Right lung (tissue), 2 donors: ENCODE measurements at regions not wholly inside any gene's neighbourhood (a gene's known extent, or its start where the extent isn't known, plus 50 kb on each side); places are given as distances from the start of the nearest gene placed in this dataset.
A peak's percentile ranks its signal among the peaks of the same experiment; 100 is the strongest.
"Not testable (repeated sequence)": the region's sequence is repeated elsewhere in the genome, so short reads cannot be mapped to it uniquely, and the experiment has no call there.

Experiments used
- DNase-seq, 2 donors: peaks; one replicate each; pipeline ENCODE4 v3.0.0-alpha.2; 2013

DNA sequence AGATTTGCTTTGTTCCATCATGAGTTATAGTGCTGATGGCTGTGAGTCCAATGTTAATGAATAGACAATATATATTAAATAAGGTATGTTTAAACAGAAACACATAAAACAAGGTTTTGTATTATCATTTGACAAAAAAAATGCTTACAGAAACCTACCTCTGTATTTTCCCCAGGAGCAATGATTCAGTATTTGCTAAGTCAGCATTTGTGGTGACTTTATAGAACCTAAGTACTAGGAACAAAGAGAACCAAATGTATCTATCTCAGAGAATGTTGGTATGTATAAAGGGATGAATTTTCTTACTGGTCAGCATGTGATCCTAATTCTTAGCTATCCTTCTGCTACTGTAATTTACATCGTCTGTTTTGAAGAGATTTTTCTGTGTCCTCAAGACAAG is 421.5 kb upstream of the SEL1L start:
- DNase-seq: no peak

- no peak for DNase-seq
Observed at GRCh38 chr14:81960781-81961180, 427.1 kb upstream of the SEL1L start.

DNA sequence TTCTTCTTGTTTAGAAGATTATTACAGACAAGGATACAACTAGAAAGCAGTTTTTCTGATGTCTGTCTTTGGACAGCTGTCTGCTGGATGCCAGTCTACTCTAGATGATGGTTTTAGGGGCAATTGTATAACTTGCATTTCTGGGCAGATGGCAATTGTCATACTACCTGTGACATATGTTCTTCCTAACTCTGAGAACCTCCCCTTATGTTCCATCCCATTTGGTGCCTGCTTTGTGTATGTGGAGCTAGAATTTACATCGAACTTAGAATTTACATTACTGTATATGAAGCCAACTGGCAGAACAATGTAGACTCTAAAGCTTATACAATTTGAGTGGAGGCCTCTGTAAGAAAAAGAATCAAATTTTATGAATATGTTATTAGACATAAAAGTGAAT is 430.2 kb upstream of the SEL1L start:
- no peak for DNase-seq

- no peak for DNase-seq
Observed at GRCh38 chr14:81970307-81970706, 436.7 kb upstream of the SEL1L start.

- DNase-seq: no peak
Observed at GRCh38 chr14:81971911-81972310, 438.3 kb upstream of the SEL1L start.

DNA sequence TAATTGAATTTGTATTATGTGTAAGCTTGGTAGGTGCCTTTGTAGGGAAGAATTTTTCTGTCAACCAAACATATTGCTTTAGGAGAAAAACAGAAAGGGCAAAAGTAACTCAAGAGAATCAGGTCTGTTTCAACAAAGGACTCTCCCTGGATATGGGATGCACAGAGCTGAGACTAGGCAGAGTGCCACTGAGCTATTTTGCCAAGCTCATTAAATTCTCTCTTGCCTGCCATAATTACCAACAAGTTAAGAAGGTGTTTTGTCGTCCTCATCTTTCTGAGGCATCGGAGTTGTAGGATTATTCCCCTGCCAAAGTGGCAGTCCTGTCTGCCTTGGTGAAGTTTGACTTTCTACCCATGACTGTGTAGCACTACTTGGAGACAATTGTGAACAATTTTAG is 438.9 kb upstream of the SEL1L start:
- DNase-seq: no peak

DNA sequence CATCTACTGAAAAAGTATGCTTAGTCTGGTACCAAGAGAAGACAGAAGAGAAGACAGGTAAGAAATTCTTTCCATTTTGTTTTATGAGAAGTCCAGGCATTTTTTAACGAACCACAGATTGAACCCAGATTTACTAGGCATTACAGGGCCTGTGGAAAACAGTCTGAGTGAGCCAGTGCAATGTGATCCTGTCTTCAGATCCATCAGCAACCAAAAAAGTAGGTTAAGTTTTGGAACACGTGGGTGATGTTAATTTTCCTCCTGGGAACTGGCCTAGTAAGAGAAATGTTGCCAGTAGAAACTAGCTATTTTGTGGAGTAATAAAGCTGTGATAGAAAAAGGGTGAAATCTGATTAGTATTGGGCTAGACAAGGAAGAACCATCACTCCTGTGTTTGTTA is 440.9 kb upstream of the SEL1L start:
- no peak for DNase-seq

- DNase-seq: no peak
Observed at GRCh38 chr14:81980601-81981306, 447.1 kb upstream of the SEL1L start.

DNA sequence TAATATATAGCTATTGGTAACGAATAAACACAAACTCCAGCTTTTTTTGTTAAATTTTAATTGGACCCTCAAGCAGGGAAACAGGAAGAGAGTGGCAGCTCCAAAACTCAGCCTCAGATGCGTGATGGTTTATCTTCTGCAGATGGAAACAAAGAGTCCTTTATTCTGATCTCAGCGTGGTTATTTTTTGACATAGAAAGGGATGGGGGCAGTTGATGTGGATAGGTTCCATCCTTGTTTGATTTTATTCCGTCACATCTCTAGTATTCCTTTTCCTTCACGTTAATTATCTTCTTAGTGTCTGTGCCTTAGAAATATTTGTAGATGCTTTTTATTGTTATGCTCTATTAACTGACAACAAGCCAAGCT is 447.6 kb upstream of the SEL1L start:
- DNase-seq: no peak

- no peak for DNase-seq
Observed at GRCh38 chr14:81982046-81982445, 448.4 kb upstream of the SEL1L start.

GRCh38 chr14:81986005-81986404 is 452.4 kb upstream of the SEL1L start:
- no peak for DNase-seq

GRCh38 chr14:81989211-81989610 is 455.6 kb upstream of the SEL1L start:
- no peak for DNase-seq

GRCh38 chr14:81990312-81990761 is 456.7 kb upstream of the SEL1L start:
- DNase-seq: peak; percentile 43 to 68

- DNase-seq: no peak
Observed at GRCh38 chr14:81991998-81992397, 458.3 kb upstream of the SEL1L start.

DNA sequence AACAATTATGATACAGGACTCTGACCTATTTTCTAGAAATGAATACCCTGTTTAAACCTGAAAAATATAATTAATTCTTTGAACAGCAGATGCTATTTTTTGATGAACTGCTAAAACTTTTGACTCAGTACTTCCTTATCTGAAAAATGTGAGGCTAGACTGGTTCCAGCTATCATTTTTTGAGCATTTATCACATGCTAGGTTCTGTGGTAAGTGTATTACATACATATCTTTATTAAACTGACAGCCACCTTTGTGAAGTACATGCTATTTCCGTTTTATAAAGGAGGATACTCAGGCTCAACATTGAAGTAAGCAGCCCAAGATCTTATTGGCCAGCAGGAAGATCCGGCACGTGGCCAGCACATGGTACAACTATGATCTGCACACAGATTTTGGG is 459.8 kb upstream of the SEL1L start:
- DNase-seq: no peak

- DNase-seq: no peak
Observed at GRCh38 chr14:82003426-82003825, 469.8 kb upstream of the SEL1L start.

DNA sequence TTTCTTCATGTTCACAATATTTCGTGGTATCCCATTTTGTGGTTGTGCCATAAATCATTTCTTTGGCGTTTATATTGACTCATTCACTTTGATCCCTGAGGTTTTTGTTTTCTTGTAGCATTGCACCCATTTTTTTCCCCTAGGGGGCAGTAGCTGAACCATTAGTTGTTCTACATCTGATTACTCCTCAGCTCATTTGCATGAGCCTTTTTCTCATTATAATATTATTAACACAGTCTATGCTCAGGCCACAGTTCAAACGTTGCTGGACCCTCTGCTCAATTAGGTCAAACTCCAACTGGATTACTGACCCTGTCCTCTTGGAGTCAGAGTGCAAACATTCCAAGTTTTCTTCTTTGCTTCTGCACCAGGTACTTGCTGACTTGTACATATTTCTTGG is 475.4 kb upstream of the SEL1L start:
- no peak for DNase-seq

GRCh38 chr14:82009993-82010392 is 476.3 kb upstream of the SEL1L start:
- DNase-seq: no peak

- no peak for DNase-seq
Observed at GRCh38 chr14:82011460-82011859, 477.8 kb upstream of the SEL1L start.

GRCh38 chr14:82029038-82029437 is 495.4 kb upstream of the SEL1L start:
- no peak for DNase-seq

DNA sequence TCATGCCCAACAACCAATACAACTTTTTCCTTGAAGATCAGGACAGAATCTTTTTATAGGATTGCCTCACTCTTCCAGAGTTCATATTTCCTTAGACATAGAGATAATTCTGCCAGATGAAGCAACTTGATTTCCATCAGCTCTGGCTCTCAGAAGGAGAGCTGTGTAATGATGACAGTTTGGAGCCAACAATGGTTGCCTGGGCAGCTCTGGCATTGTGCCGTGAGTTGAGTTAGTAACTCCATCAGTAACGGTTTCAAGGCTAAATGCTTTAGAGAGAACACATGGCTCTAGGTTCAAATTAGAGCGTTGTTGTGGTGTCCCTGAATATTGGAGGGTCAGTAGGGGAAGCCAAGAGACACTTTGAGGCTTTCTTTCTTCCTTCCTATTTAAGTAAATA is 501.7 kb upstream of the SEL1L start:
- no peak for DNase-seq

DNA sequence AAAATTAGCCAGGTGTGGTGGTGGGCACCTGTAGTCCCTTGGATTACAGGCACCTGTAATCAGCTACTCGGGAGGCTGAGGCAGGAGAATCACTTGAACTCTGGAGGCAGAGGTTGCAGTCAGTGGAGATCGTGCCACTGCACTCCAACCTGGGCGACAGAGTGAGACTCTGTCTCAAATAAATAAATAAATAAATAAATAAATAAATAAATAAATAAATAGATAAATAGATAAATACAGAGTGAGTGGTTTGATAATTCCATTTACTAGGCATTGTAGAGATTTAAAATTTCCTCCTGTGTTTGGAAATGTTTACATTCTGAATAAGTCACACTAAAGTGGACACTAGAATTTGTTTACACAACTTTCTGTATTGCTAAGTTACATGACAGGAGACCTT is 504.4 kb upstream of the SEL1L start:
- DNase-seq: not testable (repeated sequence)

DNA sequence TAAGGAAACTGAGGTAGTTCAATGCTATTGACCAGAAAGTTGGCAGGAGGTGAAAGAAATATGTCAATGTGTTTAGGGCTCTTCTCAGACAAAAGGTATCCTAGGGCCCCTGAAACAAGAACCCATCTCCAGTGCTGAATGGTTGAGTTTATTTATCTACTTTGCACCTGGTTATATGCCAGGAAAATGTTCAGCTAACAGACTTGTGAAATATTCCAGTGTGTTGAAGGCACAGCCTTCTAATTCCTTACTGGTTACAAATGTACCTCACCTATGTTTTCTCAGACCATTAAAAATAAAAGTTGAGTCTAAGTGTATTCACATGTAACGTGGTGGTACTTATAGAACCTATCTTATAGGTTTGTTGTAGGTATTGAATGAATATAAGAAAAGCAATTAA is 511.7 kb upstream of the SEL1L start:
- no peak for DNase-seq

- DNase-seq: no peak
Observed at GRCh38 chr14:82046512-82047226, 513.0 kb upstream of the SEL1L start.
